HFFc6 (cell line): ENCODE measurements at regions not wholly inside any gene's neighbourhood (a gene's known extent, or its start where the extent isn't known, plus 50 kb on each side); places are given as distances from the start of the nearest gene placed in this dataset.

Experiments
- DNase-seq: peaks from one replicate; pipeline ENCODE4 v3.0.0-alpha.2; 2018
- H3K27ac Mint-ChIP-seq: 2 replicates; pipeline ENCODE4 v1.8.0; 2020; ENCODE audit warnings: mild to moderate bottlenecking, mixed read lengths
- H3K27me3 Mint-ChIP-seq: 2 replicates; pipeline ENCODE4 v1.8.0; 2021; ENCODE audit warnings: mild to moderate bottlenecking, moderate library complexity, mixed read lengths; ENCODE audit not compliant: insufficient read depth
- H3K36me3 Mint-ChIP-seq: 2 replicates; pipeline ENCODE4 v1.8.0; 2021; ENCODE audit warnings: low read depth, mixed read lengths
- H3K4me1 Mint-ChIP-seq: 2 replicates; pipeline ENCODE4 v1.8.0; 2020; ENCODE audit warnings: low read depth, mixed read lengths
- H3K4me3 Mint-ChIP-seq: 2 replicates; pipeline ENCODE4 v1.8.0; 2020; ENCODE audit warnings: mild to moderate bottlenecking, moderate library complexity, mixed read lengths
- H3K9me3 Mint-ChIP-seq: 2 replicates; pipeline ENCODE4 v1.8.0; 2020; ENCODE audit warnings: mild to moderate bottlenecking, mixed read lengths
- TF ChIP-seq, protein P1 (sequence below): fragments of 200-600 bp; sonication (generic); IDR thresholded peaks from 2 replicates; pipeline ENCODE4 v1.5.0; 2021; ENCODE audit warnings: antibody characterized with exemption, mild to moderate bottlenecking

DNA sequence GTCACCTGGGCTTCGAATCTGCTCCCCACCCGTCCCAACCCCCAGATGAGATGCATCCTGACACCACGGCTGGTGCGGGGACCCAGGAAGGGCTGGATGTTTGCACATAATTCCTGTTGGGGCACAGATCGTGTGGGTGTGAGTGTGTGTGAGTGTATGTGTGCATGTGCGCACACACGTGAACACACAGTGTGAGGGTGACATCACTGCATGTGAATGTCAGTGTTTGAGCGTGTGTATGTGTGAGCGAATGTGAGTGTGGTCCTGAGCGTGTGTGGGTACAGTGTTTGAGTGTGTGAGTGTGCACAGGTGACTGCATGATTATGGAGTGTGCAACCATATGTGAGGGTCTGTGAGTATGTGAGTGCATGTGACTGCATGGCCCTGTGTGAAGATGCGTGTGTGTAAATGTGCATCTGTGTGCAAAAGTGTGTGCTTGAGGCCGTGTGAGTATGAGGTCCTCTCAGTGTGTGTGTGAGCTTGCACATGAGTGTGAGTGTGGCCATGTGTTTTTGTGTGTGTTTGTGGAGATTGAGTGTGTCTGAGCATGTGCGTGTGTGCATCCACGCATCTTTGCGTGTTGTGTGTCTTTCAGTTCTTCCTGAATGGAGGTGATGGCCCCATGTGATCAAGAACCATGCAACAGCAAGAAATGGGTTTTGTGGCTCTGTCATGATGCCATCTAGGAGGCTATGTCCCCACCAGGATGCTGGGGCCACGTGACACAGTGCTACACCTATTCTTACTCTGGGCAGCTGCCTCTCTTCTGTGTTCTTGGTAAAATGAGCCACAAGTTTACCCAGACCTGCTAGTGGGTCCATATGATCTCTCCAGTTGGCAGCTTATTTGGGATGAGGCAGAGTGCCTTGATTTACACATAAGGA, 70.5 kb upstream of the GCSH start:
- no peak for DNase-seq
- Mint-ChIP-seq H3K27me3 (peaks cover 12% of the 10 kb centered on the region), H3K36me3 (no peaks in the 10 kb centered on the region), H3K9me3 (no peaks in the 10 kb centered on the region), H3K4me3 (no peak overlapping the region), H3K4me1 (no peaks in the 10 kb centered on the region), H3K27ac (no peak overlapping the region)
- TF ChIP-seq, protein P1, sequence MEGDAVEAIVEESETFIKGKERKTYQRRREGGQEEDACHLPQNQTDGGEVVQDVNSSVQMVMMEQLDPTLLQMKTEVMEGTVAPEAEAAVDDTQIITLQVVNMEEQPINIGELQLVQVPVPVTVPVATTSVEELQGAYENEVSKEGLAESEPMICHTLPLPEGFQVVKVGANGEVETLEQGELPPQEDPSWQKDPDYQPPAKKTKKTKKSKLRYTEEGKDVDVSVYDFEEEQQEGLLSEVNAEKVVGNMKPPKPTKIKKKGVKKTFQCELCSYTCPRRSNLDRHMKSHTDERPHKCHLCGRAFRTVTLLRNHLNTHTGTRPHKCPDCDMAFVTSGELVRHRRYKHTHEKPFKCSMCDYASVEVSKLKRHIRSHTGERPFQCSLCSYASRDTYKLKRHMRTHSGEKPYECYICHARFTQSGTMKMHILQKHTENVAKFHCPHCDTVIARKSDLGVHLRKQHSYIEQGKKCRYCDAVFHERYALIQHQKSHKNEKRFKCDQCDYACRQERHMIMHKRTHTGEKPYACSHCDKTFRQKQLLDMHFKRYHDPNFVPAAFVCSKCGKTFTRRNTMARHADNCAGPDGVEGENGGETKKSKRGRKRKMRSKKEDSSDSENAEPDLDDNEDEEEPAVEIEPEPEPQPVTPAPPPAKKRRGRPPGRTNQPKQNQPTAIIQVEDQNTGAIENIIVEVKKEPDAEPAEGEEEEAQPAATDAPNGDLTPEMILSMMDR = no peak

DNA sequence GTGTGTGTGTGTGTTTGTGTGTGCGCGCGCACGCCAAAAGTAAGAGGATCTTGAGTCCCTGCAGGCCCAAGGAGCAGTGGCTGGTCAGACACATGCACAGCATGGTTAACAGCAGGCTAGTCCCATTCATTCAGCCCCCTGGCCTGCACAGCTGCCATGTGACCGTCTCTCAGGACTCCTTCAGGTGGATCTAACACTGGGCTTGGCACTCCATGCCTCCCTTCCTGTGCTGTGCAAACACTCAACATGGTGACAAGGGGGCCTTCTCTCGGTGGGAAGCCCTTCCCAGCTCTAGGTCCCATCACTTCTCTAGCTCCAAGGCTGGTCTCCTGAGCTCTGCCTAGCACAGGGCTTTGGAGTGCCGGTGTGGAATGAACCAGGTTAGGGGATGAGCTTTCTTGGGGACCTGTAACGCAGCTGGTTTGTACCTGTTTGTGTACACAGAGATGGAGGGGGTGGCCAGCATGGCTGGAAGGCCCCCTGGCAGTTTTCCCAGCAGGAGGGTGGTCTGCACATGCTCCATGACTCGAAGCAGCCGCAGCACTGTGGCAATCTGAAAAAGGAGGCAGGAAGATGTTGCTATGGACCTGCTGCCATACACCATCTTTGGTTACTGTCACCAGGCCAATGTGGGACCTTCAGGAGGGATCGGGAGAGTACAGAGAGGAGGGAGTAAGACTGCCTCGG, 69.4 kb upstream of the GCSH start:
- Mint-ChIP-seq H3K36me3 (peaks cover 3% of the 10 kb centered on the region; the same call in 1 of the 2 replicates), H3K4me1 (no peaks in the 10 kb centered on the region), H3K4me3 (no peak overlapping the region), H3K9me3 (no peaks in the 10 kb centered on the region), H3K27ac (no peak overlapping the region), H3K27me3 (peaks cover 12% of the 10 kb centered on the region)
- DNase-seq = no peak
- TF ChIP-seq, protein P1 = no peak

DNA sequence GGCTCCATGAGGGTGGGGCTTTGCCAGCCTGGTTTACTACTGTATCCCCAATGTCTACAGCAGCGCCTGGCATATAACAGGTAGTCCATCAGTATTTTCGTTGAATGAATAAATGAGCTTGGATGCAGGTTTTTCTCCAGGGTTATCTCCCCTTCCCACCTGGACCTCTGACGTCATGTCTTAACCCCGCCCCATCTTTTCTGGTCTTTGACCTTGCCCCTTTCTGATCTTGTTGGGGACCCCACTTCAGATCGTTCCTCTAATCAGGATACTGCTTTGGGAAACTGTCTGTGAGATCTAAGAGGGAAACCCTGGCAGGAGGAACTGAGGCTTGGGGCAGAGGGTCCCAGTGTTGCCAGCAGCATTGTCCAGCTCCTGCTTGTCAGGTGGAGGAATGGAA, 68.8 kb upstream of the GCSH start:
- Mint-ChIP-seq H3K36me3 (peaks cover 3% of the 10 kb centered on the region; the same call in 1 of the 2 replicates), H3K27ac (no peak overlapping the region), H3K4me1 (no peaks in the 10 kb centered on the region), H3K27me3 (peaks cover 12% of the 10 kb centered on the region), H3K4me3 (no peak overlapping the region), H3K9me3 (no peaks in the 10 kb centered on the region)
- TF ChIP-seq, protein P1 = no peak
- DNase-seq = no peak

DNA sequence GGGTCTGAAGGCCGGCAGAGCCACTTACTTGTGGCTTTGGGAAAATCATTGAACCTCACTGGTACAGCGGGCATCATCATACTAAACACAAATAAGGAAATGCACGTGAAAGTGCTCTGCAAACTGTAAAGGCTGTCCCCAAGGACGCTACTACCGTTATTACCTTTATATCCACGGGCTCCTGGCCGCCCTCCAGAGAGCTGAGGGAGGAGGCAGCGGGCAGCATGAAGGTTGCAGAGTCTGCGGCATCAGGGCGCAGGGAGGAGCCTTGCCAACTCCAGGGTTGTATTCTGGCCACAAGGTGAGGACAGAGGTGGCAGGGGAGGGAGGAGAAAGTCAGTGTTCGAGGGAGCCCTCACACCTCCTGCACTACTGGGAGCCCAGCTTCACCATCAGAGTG, 68.3 kb upstream of the GCSH start:
- Mint-ChIP-seq H3K9me3 (no peaks in the 10 kb centered on the region), H3K27ac (no peak overlapping the region), H3K4me3 (no peak overlapping the region), H3K4me1 (no peaks in the 10 kb centered on the region), H3K36me3 (peaks cover 3% of the 10 kb centered on the region; the same call in 1 of the 2 replicates), H3K27me3 (peaks cover 12% of the 10 kb centered on the region)
- TF ChIP-seq, protein P1 = no peak
- DNase-seq = no peak

DNA sequence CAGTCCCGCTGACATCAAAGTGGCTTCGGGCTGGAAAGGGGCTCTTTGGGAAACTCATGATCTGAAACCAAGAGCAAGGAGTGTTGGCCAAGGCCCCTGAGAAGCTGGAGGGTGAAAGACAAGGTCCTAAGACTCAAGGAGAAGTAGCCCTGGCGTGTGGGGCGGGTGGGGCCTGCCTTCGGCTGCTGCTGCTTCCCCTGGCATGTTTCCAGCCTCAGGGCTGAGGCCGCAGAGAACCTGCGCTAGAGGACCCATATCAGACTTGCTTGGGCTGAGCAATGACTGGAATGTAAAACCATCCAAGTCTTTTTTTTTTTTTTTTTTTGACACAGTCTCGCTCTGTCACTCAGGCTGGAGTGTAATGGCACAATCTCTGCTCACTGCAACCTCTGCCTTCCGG, 67.5 kb upstream of the GCSH start:
- no peaks in the 10 kb centered on the region for H3K4me1 Mint-ChIP-seq
- H3K9me3 Mint-ChIP-seq = no peaks in the 10 kb centered on the region
- no peak for DNase-seq
- H3K27ac Mint-ChIP-seq = no peak overlapping the region
- TF ChIP-seq, protein P1 = no peak
- H3K27me3 Mint-ChIP-seq = peaks cover 12% of the 10 kb centered on the region
- peaks cover 3% of the 10 kb centered on the region; the same call in 1 of the 2 replicates for H3K36me3 Mint-ChIP-seq
- H3K4me3 Mint-ChIP-seq = no peak overlapping the region
